Fibroblast of mammary gland (primary cell): ENCODE measurements at regions not wholly inside any gene's neighbourhood (a gene's known extent, or its start where the extent isn't known, plus 50 kb on each side); places are given as distances from the start of the nearest gene placed in this dataset.
A peak's percentile ranks its signal among the peaks of the same experiment; 100 is the strongest.
"Not testable (repeated sequence)": the region's sequence is repeated elsewhere in the genome, so short reads cannot be mapped to it uniquely, and the experiment has no call there.

Source experiments
- DNase-seq: peaks from one replicate; pipeline ENCODE4 v3.0.0-alpha.2; 2010; ENCODE audit warnings: low read depth
- H3K4me3 ChIP-seq: 2 replicates; pipeline ENCODE4 v1.5.1; 2011; ENCODE audit warnings: low read depth, mild to moderate bottlenecking, low read length, moderate library complexity; ENCODE audit not compliant: control insufficient read depth
- TF ChIP-seq, protein P1 (sequence below): conservative IDR thresholded peaks from 2 replicates; pipeline ENCODE4 v1.5.1; 2011; ENCODE audit warnings: low read depth, low read length, inconsistent platforms; ENCODE audit not compliant: control insufficient read depth, insufficient read depth

DNA sequence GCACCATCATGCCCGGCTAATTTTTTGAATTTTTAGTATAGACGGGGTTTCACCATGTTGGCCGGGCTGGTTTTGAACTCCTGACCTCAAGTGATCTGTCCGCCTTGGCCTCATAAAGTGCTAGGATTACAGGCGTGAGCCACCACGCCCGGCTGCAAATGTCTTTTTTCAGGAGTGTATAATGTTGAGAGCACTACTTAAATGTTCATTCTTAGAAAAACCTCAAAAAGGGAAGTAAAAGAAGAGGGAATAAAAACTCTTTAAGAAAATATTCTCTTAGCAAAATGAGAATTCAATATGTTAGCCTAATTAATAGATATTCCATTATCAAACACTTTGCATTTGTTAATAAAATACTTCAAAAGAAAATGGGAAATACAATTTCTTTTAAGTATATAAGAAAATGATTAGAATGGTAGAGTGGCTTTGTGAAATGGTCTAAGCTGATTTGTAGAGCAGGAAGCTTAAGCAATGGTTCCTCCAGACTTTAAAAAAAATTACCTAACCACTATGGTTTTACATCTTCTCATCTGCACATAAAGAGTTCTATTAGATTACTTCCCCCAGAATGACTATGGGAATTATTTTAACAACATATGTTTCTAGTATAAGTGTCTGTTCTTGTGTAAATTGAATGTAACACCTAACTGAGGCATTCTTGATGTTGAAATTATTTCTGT, 226.7 kb upstream of the ALCAM start:
- TF ChIP-seq, protein P1, sequence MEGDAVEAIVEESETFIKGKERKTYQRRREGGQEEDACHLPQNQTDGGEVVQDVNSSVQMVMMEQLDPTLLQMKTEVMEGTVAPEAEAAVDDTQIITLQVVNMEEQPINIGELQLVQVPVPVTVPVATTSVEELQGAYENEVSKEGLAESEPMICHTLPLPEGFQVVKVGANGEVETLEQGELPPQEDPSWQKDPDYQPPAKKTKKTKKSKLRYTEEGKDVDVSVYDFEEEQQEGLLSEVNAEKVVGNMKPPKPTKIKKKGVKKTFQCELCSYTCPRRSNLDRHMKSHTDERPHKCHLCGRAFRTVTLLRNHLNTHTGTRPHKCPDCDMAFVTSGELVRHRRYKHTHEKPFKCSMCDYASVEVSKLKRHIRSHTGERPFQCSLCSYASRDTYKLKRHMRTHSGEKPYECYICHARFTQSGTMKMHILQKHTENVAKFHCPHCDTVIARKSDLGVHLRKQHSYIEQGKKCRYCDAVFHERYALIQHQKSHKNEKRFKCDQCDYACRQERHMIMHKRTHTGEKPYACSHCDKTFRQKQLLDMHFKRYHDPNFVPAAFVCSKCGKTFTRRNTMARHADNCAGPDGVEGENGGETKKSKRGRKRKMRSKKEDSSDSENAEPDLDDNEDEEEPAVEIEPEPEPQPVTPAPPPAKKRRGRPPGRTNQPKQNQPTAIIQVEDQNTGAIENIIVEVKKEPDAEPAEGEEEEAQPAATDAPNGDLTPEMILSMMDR, result no peak
- no peak for DNase-seq
- no peak overlapping the region for H3K4me3 ChIP-seq

DNA sequence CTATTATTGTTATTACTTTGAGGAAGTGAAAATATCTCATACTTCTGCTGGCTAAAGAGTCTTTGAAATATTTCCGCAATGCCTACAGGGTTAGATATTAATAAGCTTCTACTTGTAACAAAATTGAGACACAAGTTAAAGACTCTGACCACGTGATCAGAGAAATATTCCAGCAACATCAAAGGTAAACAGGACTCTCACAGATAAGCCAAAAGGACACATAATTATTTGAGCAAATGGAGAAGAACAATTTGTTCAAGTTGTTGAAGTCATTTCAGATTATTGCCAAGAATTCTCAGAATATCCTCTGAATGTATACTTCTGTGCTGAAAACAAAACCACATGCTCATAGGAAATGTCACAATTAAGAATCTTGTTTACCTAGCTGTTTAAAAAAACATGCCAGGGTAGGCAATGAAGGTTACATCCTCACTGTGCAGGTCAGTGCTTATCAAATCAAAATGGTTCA, 225.8 kb upstream of the ALCAM start:
- no peak overlapping the region for H3K4me3 ChIP-seq
- TF ChIP-seq, protein P1, result no peak
- DNase-seq, result peak; percentile 13

DNA sequence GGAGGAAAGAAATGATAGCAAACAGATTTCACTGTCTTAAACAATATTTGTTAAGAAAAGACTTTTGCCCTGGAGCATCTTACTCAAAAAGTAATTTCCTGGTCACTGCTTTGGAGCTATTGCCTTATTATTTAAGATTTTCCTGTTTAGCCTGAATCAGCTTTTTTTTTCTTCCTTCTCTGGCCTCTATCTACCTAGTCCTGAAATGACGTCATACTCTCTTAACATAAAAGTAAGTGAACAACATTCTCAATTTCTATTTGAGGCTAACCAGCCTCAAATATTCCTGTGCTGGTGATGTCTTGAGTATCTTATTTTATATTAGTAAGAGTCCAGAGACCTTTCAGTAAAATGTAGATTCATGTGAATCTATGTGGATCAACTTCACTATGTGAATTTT, 221.9 kb upstream of the ALCAM start:
- no peak overlapping the region for H3K4me3 ChIP-seq
- no peak for DNase-seq
- TF ChIP-seq, protein P1, result no peak

DNA sequence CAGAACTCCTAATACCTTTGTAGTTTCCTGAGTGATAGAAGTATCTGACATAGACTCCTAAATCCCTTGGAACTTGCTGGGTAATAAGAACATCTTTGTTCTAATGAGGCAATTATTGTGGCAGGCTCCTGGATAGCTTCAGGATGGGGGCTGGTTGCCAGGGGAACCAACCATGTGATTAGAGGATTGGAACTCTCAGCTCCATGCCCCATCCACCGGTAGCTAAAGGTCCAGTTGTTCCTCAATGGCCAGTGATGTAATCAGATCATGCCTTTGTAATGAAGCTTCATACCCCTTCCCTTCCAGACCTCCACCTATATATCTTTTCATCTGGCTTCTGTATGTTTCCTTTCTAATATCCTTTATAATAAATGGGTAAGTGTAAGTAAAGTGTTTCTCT, 221.2 kb upstream of the ALCAM start:
- DNase-seq, result no peak
- no peak overlapping the region for H3K4me3 ChIP-seq
- TF ChIP-seq, protein P1, result no peak

DNA sequence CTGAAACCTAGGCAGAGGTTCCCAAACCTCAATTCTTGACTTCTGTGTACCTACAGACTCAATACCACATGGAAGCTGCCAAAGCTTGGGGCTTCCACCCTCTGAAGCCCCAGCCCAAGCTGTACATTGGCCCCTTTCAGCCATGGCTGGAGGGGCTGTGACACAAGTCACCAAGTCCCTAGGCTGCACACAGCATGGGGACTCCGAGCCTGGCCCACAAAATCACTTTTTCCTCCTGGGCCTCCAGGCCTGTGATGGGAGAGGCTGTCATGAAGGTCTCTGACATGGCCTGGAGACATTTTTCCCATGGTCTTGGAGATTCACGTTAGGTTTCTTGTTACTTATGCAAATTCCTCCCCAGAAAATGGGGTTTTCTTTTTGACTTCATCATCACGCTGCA, 217.5 kb upstream of the ALCAM start:
- not testable (repeated sequence) for H3K4me3 ChIP-seq, DNase-seq

GRCh38 chr3:105152987-105153386, 213.7 kb upstream of the ALCAM start:
- TF ChIP-seq, protein P1, result no peak
- DNase-seq, result no peak

DNA sequence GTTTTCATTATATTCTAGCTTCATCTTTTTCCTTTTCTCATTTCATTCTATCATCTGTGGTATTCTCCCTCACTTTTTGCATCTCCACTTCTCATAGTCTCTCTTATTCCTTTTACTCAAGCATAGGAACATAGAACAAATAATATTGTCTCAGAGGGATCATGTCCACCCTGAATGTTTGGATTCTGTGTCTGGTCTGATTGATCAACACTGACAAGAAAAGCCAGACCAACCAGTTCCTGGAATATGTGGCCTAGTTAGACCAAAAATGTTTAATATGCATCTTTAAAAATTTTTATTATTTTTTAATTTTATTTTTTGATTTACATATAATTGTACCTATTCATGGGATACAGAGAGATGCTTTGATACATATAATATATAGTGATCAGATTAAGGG, 212.0 kb upstream of the ALCAM start:
- DNase-seq, result no peak
- no peak overlapping the region for H3K4me3 ChIP-seq
- TF ChIP-seq, protein P1, result no peak

More at GRCh38 chr3:105152987-105153386, 213.7 kb upstream of the ALCAM start:
- H3K4me3 ChIP-seq, result no peak overlapping the region
